Psoas muscle (tissue), 7 donors: ENCODE measurements at regions not wholly inside any gene's neighbourhood (a gene's known extent, or its start where the extent isn't known, plus 50 kb on each side); places are given as distances from the start of the nearest gene placed in this dataset.

ENCODE experiments used
- ATAC-seq, 4 donors: fragments of 200-7000 bp; cut with Tn5 transposase; one replicate each; pipeline ENCODE4 v1.9.1; 2020; ENCODE audit warnings: moderate library complexity in 3 of 4, mild to moderate bottlenecking in 2 of 4
- DNase-seq, 2 donors: peaks; one replicate each; pipeline ENCODE4 v3.0.0-alpha.2; 2020
- H3K27ac ChIP-seq: fragments of 200-600 bp; one replicate; pipeline ENCODE4 v1.8.0; 2022
- H3K27me3 ChIP-seq, 3 donors: fragments of 200-600 bp in 1 of 3; one replicate each; pipeline versions ENCODE4 v1.6.1 to v1.8.0; 2013 to 2022; ENCODE audit warnings: low read length in 2 of 3, mild to moderate bottlenecking in 2 of 3, moderate library complexity in 1 of 3; ENCODE audit not compliant: insufficient read depth in 3 of 3
- H3K36me3 ChIP-seq, 2 donors: fragments of 200-600 bp in 1 of 2; one replicate each; pipeline versions ENCODE4 v1.6.1 to v1.8.0; 2013 to 2022; ENCODE audit warnings: low read depth in 1 of 2, mild to moderate bottlenecking in 1 of 2, moderate library complexity in 1 of 2; ENCODE audit not compliant: insufficient read depth in 1 of 2
- H3K4me1 ChIP-seq: fragments of 200-600 bp; one replicate; pipeline ENCODE4 v1.8.0; 2022
- H3K4me3 ChIP-seq: fragments of 200-600 bp; one replicate; pipeline ENCODE4 v1.8.0; 2022; ENCODE audit warnings: mild to moderate bottlenecking
- H3K9me3 ChIP-seq: fragments of 200-600 bp; one replicate; pipeline ENCODE4 v1.8.0; 2022
- WGBS, 3 donors: extraction: QIAGEN DNeasy Blood & Tissue Kit; methylation state at CpG; one replicate each; pipeline versions ENCODE4 v1.1.6 to v1.1.7; 2013; 5-methylcytosine and 5-hydroxymethylcytosine counted together
- intact Hi-C, 2 donors: fragments of 100-400 bp; cut with DNase I; formaldehyde crosslinking; loops; one replicate each; pipeline versions ENCODE4 v1.11.0 to v1.14.2; 2022
- TF ChIP-seq, protein P1 (sequence below): fragments of 200-600 bp; IDR thresholded peaks from one replicate; pipeline ENCODE4 v1.8.0; 2022; ENCODE audit warnings: antibody characterized with exemption
- donor health status: healthy with polysubstance abuse.
- donor health status: DM: no; HTN: no; CAD: no; lungs with moderate emphysema.
- donor health status: Bipolar disorder and iron deficiency.
- donor health status: healthy.
- donor health status: DM: yes; HTN: yes; CAD: no.
- donor health status: DM: no; HTN: no; CAD: no.
- donor health status: DM: yes; HTN: yes; CAD: no.

- no peak overlapping the region for H3K4me3 ChIP-seq
- DNase-seq (no peak), ATAC-seq (no peak)
- no peaks in the 10 kb centered on the region for H3K9me3 ChIP-seq
- no peaks in the 10 kb centered on the region for H3K27me3 ChIP-seq
- no peaks in the 10 kb centered on the region for H3K4me1 ChIP-seq
- intact Hi-C loops, result no loop called here
- TF ChIP-seq, protein P1, sequence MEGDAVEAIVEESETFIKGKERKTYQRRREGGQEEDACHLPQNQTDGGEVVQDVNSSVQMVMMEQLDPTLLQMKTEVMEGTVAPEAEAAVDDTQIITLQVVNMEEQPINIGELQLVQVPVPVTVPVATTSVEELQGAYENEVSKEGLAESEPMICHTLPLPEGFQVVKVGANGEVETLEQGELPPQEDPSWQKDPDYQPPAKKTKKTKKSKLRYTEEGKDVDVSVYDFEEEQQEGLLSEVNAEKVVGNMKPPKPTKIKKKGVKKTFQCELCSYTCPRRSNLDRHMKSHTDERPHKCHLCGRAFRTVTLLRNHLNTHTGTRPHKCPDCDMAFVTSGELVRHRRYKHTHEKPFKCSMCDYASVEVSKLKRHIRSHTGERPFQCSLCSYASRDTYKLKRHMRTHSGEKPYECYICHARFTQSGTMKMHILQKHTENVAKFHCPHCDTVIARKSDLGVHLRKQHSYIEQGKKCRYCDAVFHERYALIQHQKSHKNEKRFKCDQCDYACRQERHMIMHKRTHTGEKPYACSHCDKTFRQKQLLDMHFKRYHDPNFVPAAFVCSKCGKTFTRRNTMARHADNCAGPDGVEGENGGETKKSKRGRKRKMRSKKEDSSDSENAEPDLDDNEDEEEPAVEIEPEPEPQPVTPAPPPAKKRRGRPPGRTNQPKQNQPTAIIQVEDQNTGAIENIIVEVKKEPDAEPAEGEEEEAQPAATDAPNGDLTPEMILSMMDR, result no peak
- H3K36me3 ChIP-seq, result no peaks in the 10 kb centered on the region
- 53 to 62% (median 59%) methylated on average over 7 of the region's 7 CpGs for WGBS, 3 donors
- H3K27ac ChIP-seq, result no peak overlapping the region
Measured at GRCh38 chr11:83403691-83404389, 117.7 kb upstream of the CCDC90B start.

DNA sequence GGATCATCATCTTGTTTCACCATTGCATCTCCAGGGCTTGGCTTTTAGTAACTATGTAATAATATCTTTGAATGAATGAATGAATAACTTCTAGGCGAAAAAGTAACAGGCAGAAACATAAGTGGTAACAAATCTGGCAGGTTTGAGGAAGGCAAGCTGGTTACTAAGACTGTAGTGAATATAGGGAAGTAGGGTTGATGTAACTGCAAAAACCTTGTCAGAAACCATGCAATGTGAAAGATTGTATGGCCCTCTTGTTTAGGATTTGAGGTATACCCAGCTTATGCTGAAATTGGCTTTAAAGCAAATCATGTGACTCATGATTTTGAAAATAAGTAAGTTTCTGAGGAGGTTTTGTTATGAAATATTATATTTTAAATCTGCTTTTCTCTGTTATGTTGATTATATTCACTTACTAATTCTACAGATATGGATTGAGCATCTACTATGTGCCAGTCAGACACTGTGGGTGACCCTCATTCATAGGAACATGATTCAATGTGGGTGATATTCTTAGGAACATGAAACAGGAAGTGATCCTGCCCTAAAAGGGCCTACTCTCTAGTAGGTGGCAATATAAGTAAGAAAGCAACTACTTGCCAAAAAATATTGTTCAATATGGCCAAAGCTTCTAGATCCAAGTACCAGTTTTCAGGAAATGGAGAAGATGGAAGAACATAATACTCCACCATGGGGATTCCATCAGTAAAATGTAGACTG lies 115.5 kb upstream of the CCDC90B start:
- no peaks in the 10 kb centered on the region for H3K36me3 ChIP-seq
- no peaks in the 10 kb centered on the region for H3K9me3 ChIP-seq
- no peak overlapping the region for H3K4me3 ChIP-seq
- H3K27ac ChIP-seq, result no peak overlapping the region
- WGBS, 3 donors, result 76 to 81% (median 79%) methylated on average over 1 of the region's 1 CpG
- DNase-seq (no peak), ATAC-seq (no peak)
- no peaks in the 10 kb centered on the region for H3K4me1 ChIP-seq
- TF ChIP-seq, protein P1, result no peak
- intact Hi-C loops, result no loop called here
- H3K27me3 ChIP-seq, result no peaks in the 10 kb centered on the region

DNA sequence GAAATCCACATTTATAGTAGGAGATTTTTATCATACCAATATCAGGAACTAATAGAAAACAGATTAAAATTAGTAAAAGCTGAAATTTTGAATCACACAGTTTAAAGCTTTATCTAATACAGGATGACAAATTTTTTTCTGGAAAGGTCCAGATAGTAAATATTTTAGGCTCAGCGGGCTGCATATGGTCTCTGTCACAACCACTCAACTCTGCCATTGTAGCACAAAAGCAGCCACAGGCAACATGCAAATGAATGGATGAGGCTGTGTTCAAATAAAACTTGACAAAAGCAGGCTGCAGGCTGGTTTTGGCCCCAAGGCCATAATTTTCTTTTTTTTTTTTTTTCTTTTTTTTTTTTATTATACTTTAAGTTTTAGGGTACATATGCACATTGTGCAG lies 108.2 kb upstream of the CCDC90B start:
- ATAC-seq, result no peak

GRCh38 chr11:83392556-83392955 lies 106.4 kb upstream of the CCDC90B start:
- Histone ChIP-seq H3K27ac (no peak overlapping the region), H3K9me3 (peaks cover under 1% of the 10 kb centered on the region), H3K27me3 (no peaks in the 10 kb centered on the region), H3K4me1 (no peaks in the 10 kb centered on the region), H3K4me3 (no peak overlapping the region), H3K36me3 (no peaks in the 10 kb centered on the region)
- WGBS, 3 donors, result 43 to 71% (median 48%) methylated on average over 1 of the region's 1 CpG
- intact Hi-C loops, result no loop called here
- TF ChIP-seq, protein P1, result no peak
- no peak for ATAC-seq
- DNase-seq, result no peak

More for the DNA sequence above, 108.2 kb upstream of the CCDC90B start:
- Histone ChIP-seq H3K9me3 (no peaks in the 10 kb centered on the region), H3K27me3 (no peaks in the 10 kb centered on the region), H3K36me3 (no peaks in the 10 kb centered on the region), H3K4me3 (no peak overlapping the region), H3K4me1 (no peaks in the 10 kb centered on the region), H3K27ac (no peak overlapping the region)
- WGBS, 3 donors, result 97 to 100% (median 97%) methylated on average over 1 of the region's 1 CpG
- no peak for DNase-seq
- intact Hi-C loops, result no loop called here
- TF ChIP-seq, protein P1, result no peak
